SK-N-SH (cell line): ENCODE measurements at regions not wholly inside any gene's neighbourhood (a gene's known extent, or its start where the extent isn't known, plus 50 kb on each side); places are given as distances from the start of the nearest gene placed in this dataset.

Source experiments
- CTCF ChIA-PET: fragments of 300-600, 350-600 bp; formaldehyde crosslinking; extraction: SDS; loops from one replicate; lab custom pipeline; 2021; lab: Yijun Ruan, JAX
- POLR2A ChIA-PET: fragments of 350-600 bp; sonication (Branson Sonifier 250); formaldehyde crosslinking; extraction: SDS; loops from one replicate; lab custom pipeline; 2020; ENCODE audit warnings: antibody characterized with exemption, inconsistent platforms; lab: Yijun Ruan, JAX
- DNase-seq: peaks from one replicate; pipeline ENCODE4 v3.0.0; 2012
- H2AFZ ChIP-seq: fragments of 200-600 bp; sonication (generic); 2 replicates; pipeline ENCODE4 v1.8.1; 2016; ENCODE audit warnings: antibody characterized with exemption, mild to moderate bottlenecking, low read depth
- H3F3A ChIP-seq: fragments of 200-600 bp; sonication (generic); replicated peaks from 2 replicates; pipeline ENCODE3; 2016; ENCODE audit warnings: antibody characterized with exemption, mild to moderate bottlenecking; ENCODE audit not compliant: insufficient read depth
- H3K27ac ChIP-seq, 2 experiments: fragments of 200-500 bp in 1 of 2; fragments of 200-600 bp in 1 of 2; sonication (Bioruptor generic) in 1 of 2; sonication (generic), shearing (Covaris generic) in 1 of 2; 2 replicates each; pipeline versions ENCODE4 v1.5.1 to v1.6.1; 2014 to 2016; ENCODE audit warnings: low read depth in 2 of 2, inconsistent platforms in 1 of 2, low read length in 1 of 2, mild to moderate bottlenecking in 1 of 2, mixed read lengths in 1 of 2
- H3K27me3 ChIP-seq: fragments of 200-600 bp; sonication (generic), shearing (Covaris generic); 2 replicates; pipeline ENCODE4 v1.6.1; 2016; ENCODE audit warnings: mixed run types; ENCODE audit not compliant: insufficient read depth
- H3K36me3 ChIP-seq, 2 experiments: fragments of 200-500 bp in 1 of 2; fragments of 200-600 bp in 1 of 2; sonication (Bioruptor generic) in 1 of 2; sonication (generic) in 1 of 2; replicated peaks in 1 of 2; 2 replicates each; pipeline versions ENCODE3 to v1.5.1; 2014 to 2016; ENCODE audit warnings: low read length in 1 of 2, mild to moderate bottlenecking in 1 of 2; ENCODE audit not compliant: insufficient read depth in 2 of 2, control insufficient read depth in 1 of 2
- H3K4me1 ChIP-seq, 2 experiments: fragments of 200-500 bp in 1 of 2; fragments of 200-600 bp in 1 of 2; sonication (Bioruptor generic) in 1 of 2; sonication (generic), shearing (Covaris generic) in 1 of 2; 2 replicates each; pipeline versions ENCODE4 v1.5.1 to v1.6.1; 2014 to 2016; ENCODE audit warnings: low read depth in 1 of 2, low read length in 1 of 2, mixed run types in 1 of 2; ENCODE audit not compliant: insufficient read depth in 2 of 2, control insufficient read depth in 1 of 2
- H3K4me2 ChIP-seq: fragments of 200-600 bp; sonication (generic), shearing (Covaris generic); 2 replicates; pipeline ENCODE4 v1.6.1; 2017; ENCODE audit warnings: mixed run types
- H3K4me3 ChIP-seq, 2 experiments: fragments of 200-500 bp in 1 of 2; fragments of 200-600 bp in 1 of 2; sonication (Bioruptor generic) in 1 of 2; sonication (generic), shearing (Covaris generic) in 1 of 2; 2 replicates each; pipeline versions ENCODE4 v1.5.1 to v1.8.1; 2014 to 2016; ENCODE audit warnings: low read depth in 2 of 2, inconsistent platforms in 1 of 2, low read length in 1 of 2, mild to moderate bottlenecking in 1 of 2, mixed read lengths in 1 of 2, moderate library complexity in 1 of 2
- H3K79me2 ChIP-seq: fragments of 200-600 bp; sonication (generic); 2 replicates; pipeline ENCODE4 v1.8.1; 2017; ENCODE audit warnings: mild to moderate bottlenecking; ENCODE audit not compliant: insufficient read depth
- H3K9ac ChIP-seq: fragments of 200-600 bp; sonication (generic); 2 replicates; pipeline ENCODE4 v1.6.1; 2017; ENCODE audit warnings: mixed run types
- H3K9me2 ChIP-seq: fragments of 200-600 bp; sonication (generic); 2 replicates; pipeline ENCODE4 v1.6.1; 2017; ENCODE audit warnings: mixed run types
- H3K9me3 ChIP-seq: fragments of 200-600 bp; sonication (generic); 2 replicates; pipeline ENCODE4 v1.6.1; 2017; ENCODE audit warnings: mixed run types, mild to moderate bottlenecking, moderate library complexity
- H4K20me1 ChIP-seq: fragments of 200-600 bp; sonication (generic); 2 replicates; pipeline ENCODE4 v1.6.1; 2017; ENCODE audit warnings: mild to moderate bottlenecking, mixed run types; ENCODE audit not compliant: insufficient read depth
- EZH2phosphoT487 ChIP-seq: fragments of 200-600 bp; sonication (generic); IDR thresholded peaks from 2 replicates; pipeline ENCODE4 v1.6.1; 2017; ENCODE audit warnings: low read depth, mixed run types, mild to moderate bottlenecking, antibody characterized with exemption, moderate library complexity, borderline replicate concordance
- GABPA ChIP-seq: IDR thresholded peaks from 2 replicates; pipeline ENCODE4 v1.4.0; 2012; ENCODE audit warnings: low read depth, mild to moderate bottlenecking
- GATA2 ChIP-seq: sonication (generic); formaldehyde crosslinking; IDR thresholded peaks from 2 replicates; pipeline ENCODE4 v1.5.0; 2020; ENCODE audit warnings: mild to moderate bottlenecking, missing genetic modification reagents
- MAX ChIP-seq: IDR thresholded peaks from 2 replicates; pipeline ENCODE4 v1.4.0; 2012; ENCODE audit warnings: low read depth
- MEF2A ChIP-seq: IDR thresholded peaks from 2 replicates; pipeline ENCODE4 v1.4.0; 2012; ENCODE audit warnings: low read depth, borderline replicate concordance
- NFIC ChIP-seq: IDR thresholded peaks from 2 replicates; pipeline ENCODE4 v1.4.0; 2012; ENCODE audit warnings: borderline replicate concordance
- NRF1 ChIP-seq: IDR thresholded peaks from 2 replicates; pipeline ENCODE4 v1.6.1; 2012; ENCODE audit warnings: low read depth, mild to moderate bottlenecking, low read length
- RCOR1 ChIP-seq: fragments of 150-350 bp; IDR thresholded peaks from 2 replicates; pipeline ENCODE4 v1.6.1; 2017; ENCODE audit warnings: antibody characterized with exemption, low read length
- SIN3A ChIP-seq: IDR thresholded peaks from 2 replicates; pipeline ENCODE4 v1.6.1; 2012; ENCODE audit warnings: low read depth, mild to moderate bottlenecking, low read length, moderate library complexity, borderline replicate concordance
- SMC3 ChIP-seq: IDR thresholded peaks from 2 replicates; pipeline ENCODE4 v1.6.1; 2012; ENCODE audit warnings: low read depth, low read length, improper control_type of control experiment
- TAF1 ChIP-seq: IDR thresholded peaks from 2 replicates; pipeline ENCODE4 v1.6.1; 2012; ENCODE audit warnings: low read depth, mild to moderate bottlenecking, low read length, moderate library complexity, borderline replicate concordance
- TCF12 ChIP-seq: IDR thresholded peaks from 2 replicates; pipeline ENCODE4 v1.4.0; 2012
- TEAD4 ChIP-seq: IDR thresholded peaks from 2 replicates; pipeline ENCODE4 v1.4.0; 2012; ENCODE audit warnings: mild to moderate bottlenecking, borderline replicate concordance; ENCODE audit not compliant: insufficient read depth
- USF1 ChIP-seq: IDR thresholded peaks from 2 replicates; pipeline ENCODE4 v1.4.0; 2012; ENCODE audit warnings: low read depth, borderline replicate concordance
- USF2 ChIP-seq: fragments of 150-350 bp; IDR thresholded peaks from 2 replicates; pipeline ENCODE4 v1.6.1; 2017; ENCODE audit warnings: antibody characterized with exemption, low read length, low read depth, borderline replicate concordance
- ZBTB33 ChIP-seq: IDR thresholded peaks from 2 replicates; pipeline ENCODE4 v1.4.0; 2012; ENCODE audit warnings: low read depth, borderline replicate concordance
- TF ChIP-seq, protein P1 (sequence below): IDR thresholded peaks from 2 replicates; pipeline ENCODE4 v1.6.1; 2012; ENCODE audit warnings: mild to moderate bottlenecking, low read depth, low read length, moderate library complexity

- POLR2A ChIA-PET, result no interaction called here
- no peak overlapping the region for H3K9ac ChIP-seq
These were observed 241.6 kb upstream of the TMTC1 start for GRCh38 chr12:30025317-30025716.

More at GRCh38 chr12:30025317-30025716, 241.6 kb upstream of the TMTC1 start:
- no peaks in the 10 kb centered on the region for H3F3A ChIP-seq
- TF ChIP-seq USF2, result no peak
- no peak for TF ChIP-seq ZBTB33
- TF ChIP-seq MEF2A, result no peak
- no peak for TF ChIP-seq NFIC
- no peak for TF ChIP-seq USF1
- no peak for TF ChIP-seq EZH2phosphoT487
- TF ChIP-seq, protein P1, sequence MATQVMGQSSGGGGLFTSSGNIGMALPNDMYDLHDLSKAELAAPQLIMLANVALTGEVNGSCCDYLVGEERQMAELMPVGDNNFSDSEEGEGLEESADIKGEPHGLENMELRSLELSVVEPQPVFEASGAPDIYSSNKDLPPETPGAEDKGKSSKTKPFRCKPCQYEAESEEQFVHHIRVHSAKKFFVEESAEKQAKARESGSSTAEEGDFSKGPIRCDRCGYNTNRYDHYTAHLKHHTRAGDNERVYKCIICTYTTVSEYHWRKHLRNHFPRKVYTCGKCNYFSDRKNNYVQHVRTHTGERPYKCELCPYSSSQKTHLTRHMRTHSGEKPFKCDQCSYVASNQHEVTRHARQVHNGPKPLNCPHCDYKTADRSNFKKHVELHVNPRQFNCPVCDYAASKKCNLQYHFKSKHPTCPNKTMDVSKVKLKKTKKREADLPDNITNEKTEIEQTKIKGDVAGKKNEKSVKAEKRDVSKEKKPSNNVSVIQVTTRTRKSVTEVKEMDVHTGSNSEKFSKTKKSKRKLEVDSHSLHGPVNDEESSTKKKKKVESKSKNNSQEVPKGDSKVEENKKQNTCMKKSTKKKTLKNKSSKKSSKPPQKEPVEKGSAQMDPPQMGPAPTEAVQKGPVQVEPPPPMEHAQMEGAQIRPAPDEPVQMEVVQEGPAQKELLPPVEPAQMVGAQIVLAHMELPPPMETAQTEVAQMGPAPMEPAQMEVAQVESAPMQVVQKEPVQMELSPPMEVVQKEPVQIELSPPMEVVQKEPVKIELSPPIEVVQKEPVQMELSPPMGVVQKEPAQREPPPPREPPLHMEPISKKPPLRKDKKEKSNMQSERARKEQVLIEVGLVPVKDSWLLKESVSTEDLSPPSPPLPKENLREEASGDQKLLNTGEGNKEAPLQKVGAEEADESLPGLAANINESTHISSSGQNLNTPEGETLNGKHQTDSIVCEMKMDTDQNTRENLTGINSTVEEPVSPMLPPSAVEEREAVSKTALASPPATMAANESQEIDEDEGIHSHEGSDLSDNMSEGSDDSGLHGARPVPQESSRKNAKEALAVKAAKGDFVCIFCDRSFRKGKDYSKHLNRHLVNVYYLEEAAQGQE, result no peak
- no peak for TF ChIP-seq RCOR1
- no peak for TF ChIP-seq NRF1
- TF ChIP-seq TEAD4, result no peak
- no peak for TF ChIP-seq GABPA
- no peak for TF ChIP-seq GATA2 (CRISPR knock-in tag)
- TF ChIP-seq SIN3A, result no peak
- TF ChIP-seq TAF1, result no peak
- TF ChIP-seq MAX, result no peak
- TF ChIP-seq TCF12, result no peak
- no peak for TF ChIP-seq SMC3
- H3K27ac ChIP-seq, result no peak overlapping the region
- peaks cover 0 to 10% of the 10 kb centered on the region in 2 experiments; a peak in 1 of 4 replicates for H3K4me1 ChIP-seq
- H3K9me3 ChIP-seq, result no peaks in the 10 kb centered on the region
- H3K4me3 ChIP-seq, result no peak overlapping the region
- H4K20me1 ChIP-seq, result no peaks in the 10 kb centered on the region
- no peak overlapping the region for H3K4me2 ChIP-seq
- CTCF ChIA-PET, result no interaction called here
- no peak for DNase-seq
- H3K79me2 ChIP-seq, result no peaks in the 10 kb centered on the region
- no peak overlapping the region for H2AFZ ChIP-seq
- no peaks in the 10 kb centered on the region for H3K27me3 ChIP-seq
- no peaks in the 10 kb centered on the region for H3K9me2 ChIP-seq
- no peaks in the 10 kb centered on the region for H3K36me3 ChIP-seq
